ENCODE measurements at regions not wholly inside any gene's neighbourhood (a gene's known extent, or its start where the extent isn't known, plus 50 kb on each side); places are given as distances from the start of the nearest gene placed in this dataset.

DNA sequence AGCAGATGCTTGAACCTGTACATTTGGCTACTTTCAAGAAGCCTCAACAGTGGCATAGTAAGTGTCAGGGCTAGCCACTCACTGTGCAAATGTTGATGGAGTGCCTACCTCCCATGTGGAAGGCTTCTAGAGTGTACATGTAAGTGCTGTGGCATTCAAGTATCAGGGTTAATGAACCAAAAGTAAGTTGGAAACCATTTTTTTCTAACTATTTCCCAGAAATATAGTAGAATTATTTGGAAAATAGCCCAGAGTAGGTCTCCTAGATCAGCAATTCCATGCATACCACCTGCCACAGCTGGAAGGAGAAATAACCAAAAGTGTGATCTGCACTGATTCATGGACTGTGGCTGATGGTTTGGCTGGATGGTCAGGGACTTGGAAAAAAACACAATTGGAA lies 53.3 kb downstream of the FOXD1 start:
- Histone ChIP-seq H3K9me2 (replicated peaks; ENCODE audit: insufficient read depth, low read length) (no peaks in the 10 kb centered on the region), H4K20me1 (ENCODE audit: insufficient read depth, low read length) (no peaks in the 10 kb centered on the region), H3K4me2 (ENCODE audit: low read depth, low read length) (no peak overlapping the region), H3K4me3 (ENCODE audit: low read length) (no peak overlapping the region), H3K4me1 (ENCODE audit: low read length) (no peaks in the 10 kb centered on the region), H3K79me2 (ENCODE audit: low read length) (no peaks in the 10 kb centered on the region), H3K27ac (ENCODE audit: low read length) (no peak overlapping the region), H3K9ac (ENCODE audit: low read length) (no peak overlapping the region), H3F3A (ENCODE audit: insufficient read depth, low read length) (no peaks in the 10 kb centered on the region), H3K27me3 (replicated peaks; ENCODE audit: insufficient read depth, low read length) (no peaks in the 10 kb centered on the region), H2AFZ (ENCODE audit: low read length) (no peak overlapping the region), H3K9me3 (replicated peaks; ENCODE audit: insufficient read depth, low read length) (no peaks in the 10 kb centered on the region), H3K36me3 (replicated peaks; ENCODE audit: insufficient read depth, low read length) (no peaks in the 10 kb centered on the region)
- DNase-seq = no peak
- TF ChIP-seq EZH2phosphoT487 (IDR thresholded peaks at IDR 0.05; ENCODE audit: low read length) (no peak), CTCF (IDR thresholded peaks at IDR 0.05; ENCODE audit: low read length) (no peak), EZH2 (optimal IDR thresholded peaks at IDR 0.05; ENCODE audit: low read depth, low read length) (no peak)

GRCh38 chr5:73394610-73395009 lies 54.0 kb downstream of the FOXD1 start:
- H3K79me2 ChIP-seq (ENCODE audit: low read length) = no peaks in the 10 kb centered on the region
- no peaks in the 10 kb centered on the region for H4K20me1 ChIP-seq (ENCODE audit: insufficient read depth, low read length)
- DNase-seq = no peak
- no peaks in the 10 kb centered on the region for H3K36me3 ChIP-seq (replicated peaks; ENCODE audit: insufficient read depth, low read length)
- H3K27me3 ChIP-seq (replicated peaks; ENCODE audit: insufficient read depth, low read length) = no peaks in the 10 kb centered on the region
- no peaks in the 10 kb centered on the region for H3K9me3 ChIP-seq (replicated peaks; ENCODE audit: insufficient read depth, low read length)
- no peak overlapping the region for H3K27ac ChIP-seq (ENCODE audit: low read length)
- H3K4me1 ChIP-seq (ENCODE audit: low read length) = no peaks in the 10 kb centered on the region
- H3K9me2 ChIP-seq (replicated peaks; ENCODE audit: insufficient read depth, low read length) = no peaks in the 10 kb centered on the region
- no peak overlapping the region for H3K4me3 ChIP-seq (ENCODE audit: low read length)
- H3K4me2 ChIP-seq (ENCODE audit: low read depth, low read length) = no peak overlapping the region
- no peaks in the 10 kb centered on the region for H3F3A ChIP-seq (ENCODE audit: insufficient read depth, low read length)
- H2AFZ ChIP-seq (ENCODE audit: low read length) = no peak overlapping the region
- no peak for TF ChIP-seq EZH2phosphoT487 (IDR thresholded peaks at IDR 0.05; ENCODE audit: low read length)
- TF ChIP-seq CTCF (IDR thresholded peaks at IDR 0.05; ENCODE audit: low read length) = no peak
- no peak for TF ChIP-seq EZH2 (optimal IDR thresholded peaks at IDR 0.05; ENCODE audit: low read depth, low read length)
- H3K9ac ChIP-seq (ENCODE audit: low read length) = no peak overlapping the region

- peaks cover 3% of the 10 kb centered on the region; the same call in 1 of the 2 replicates for H3F3A ChIP-seq (ENCODE audit: insufficient read depth, low read length)
- H3K79me2 ChIP-seq (ENCODE audit: low read length) = no peaks in the 10 kb centered on the region
- no peaks in the 10 kb centered on the region for H3K36me3 ChIP-seq (replicated peaks; ENCODE audit: insufficient read depth, low read length)
- H3K27ac ChIP-seq (ENCODE audit: low read length) = no peak overlapping the region
- H3K9ac ChIP-seq (ENCODE audit: low read length) = no peak overlapping the region
- H3K4me1 ChIP-seq (ENCODE audit: low read length) = peaks cover 3% of the 10 kb centered on the region
- H4K20me1 ChIP-seq (ENCODE audit: insufficient read depth, low read length) = no peaks in the 10 kb centered on the region
- no peak for DNase-seq
- no peak overlapping the region for H3K4me3 ChIP-seq (ENCODE audit: low read length)
- H3K9me2 ChIP-seq (replicated peaks; ENCODE audit: insufficient read depth, low read length) = no peaks in the 10 kb centered on the region
- H3K27me3 ChIP-seq (replicated peaks; ENCODE audit: insufficient read depth, low read length) = no peaks in the 10 kb centered on the region
- no peaks in the 10 kb centered on the region for H3K9me3 ChIP-seq (replicated peaks; ENCODE audit: insufficient read depth, low read length)
- H3K4me2 ChIP-seq (ENCODE audit: low read depth, low read length) = no peak overlapping the region
- no peak overlapping the region for H2AFZ ChIP-seq (ENCODE audit: low read length)
- TF ChIP-seq EZH2 (optimal IDR thresholded peaks at IDR 0.05; ENCODE audit: low read depth, low read length) = no peak
- no peak for TF ChIP-seq CTCF (IDR thresholded peaks at IDR 0.05; ENCODE audit: low read length)
- TF ChIP-seq EZH2phosphoT487 (IDR thresholded peaks at IDR 0.05; ENCODE audit: low read length) = no peak
These were observed 54.7 kb downstream of the FOXD1 start for GRCh38 chr5:73393611-73394489.

All from MM.1S (cell line).